Nucleus accumbens (tissue), 56 donors: ENCODE measurements at regions not wholly inside any gene's neighbourhood (a gene's known extent, or its start where the extent isn't known, plus 50 kb on each side); places are given as distances from the start of the nearest gene placed in this dataset.

Experiments
- DNase-seq, 56 donors: peaks; one replicate each; lab custom pipeline; 2025; lab: John Stamatoyannopoulos, UW

DNA sequence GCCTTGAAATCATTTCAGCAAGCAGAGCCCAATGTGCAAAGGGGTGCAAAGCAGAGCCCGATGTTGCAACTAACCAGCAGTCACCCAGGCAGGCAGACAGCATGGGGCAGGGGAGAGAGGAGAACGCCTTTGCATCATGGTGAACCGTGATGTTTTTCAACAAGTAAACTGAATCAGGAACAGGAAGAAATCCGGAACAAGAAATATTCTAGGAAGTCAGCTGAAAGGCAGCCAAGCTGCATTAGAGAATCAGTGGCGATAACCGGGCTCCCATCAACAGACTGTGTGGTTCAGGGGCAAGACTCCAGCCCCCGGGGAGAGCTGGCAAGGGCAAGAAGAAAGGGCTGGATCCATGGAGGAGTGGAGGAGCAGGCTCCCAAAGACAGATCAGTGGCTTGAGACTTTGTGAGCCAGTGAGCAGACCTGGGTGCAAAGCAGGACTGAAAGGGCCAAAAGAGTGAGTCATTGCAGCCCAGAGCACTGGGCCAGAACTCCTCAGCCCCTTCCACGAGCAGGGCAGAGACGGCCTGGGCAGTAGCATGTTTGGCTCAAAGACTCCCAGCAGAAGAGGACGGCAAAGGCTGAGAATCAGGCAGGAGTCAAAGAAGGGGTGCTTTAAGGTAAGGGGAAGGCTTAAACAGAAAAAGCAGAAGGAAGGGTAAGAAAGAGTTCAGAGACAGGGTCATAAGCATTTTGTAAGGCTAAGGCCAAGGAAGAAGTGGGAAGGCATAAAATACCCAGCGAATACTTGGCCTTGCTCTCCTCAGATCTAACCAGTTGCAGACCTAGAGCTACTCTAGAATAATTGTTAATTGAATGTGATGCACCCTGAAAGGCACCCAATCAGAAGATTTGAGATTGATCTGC, 155.0 kb downstream of the SETD4 start:
- DNase-seq, result no peak

DNA sequence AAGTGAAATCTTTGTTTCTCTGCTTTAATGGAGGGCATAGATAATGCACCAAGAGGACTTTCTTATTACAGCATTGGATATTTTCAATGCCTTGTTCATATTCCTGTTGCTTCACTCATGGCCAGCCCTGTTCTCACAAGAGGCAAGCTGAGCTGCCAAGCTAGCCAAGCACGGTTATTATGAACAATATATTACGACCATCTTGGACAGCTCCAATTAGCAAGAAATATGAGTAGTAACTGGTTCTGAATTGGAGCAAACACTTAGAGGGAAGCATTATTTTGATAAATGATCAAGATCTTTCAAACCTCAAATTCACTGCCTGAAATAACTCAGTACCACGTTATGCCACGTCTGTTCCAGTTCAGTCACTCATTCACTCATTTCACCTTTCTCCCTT, 159.8 kb downstream of the SETD4 start:
- DNase-seq, result no peak

DNA sequence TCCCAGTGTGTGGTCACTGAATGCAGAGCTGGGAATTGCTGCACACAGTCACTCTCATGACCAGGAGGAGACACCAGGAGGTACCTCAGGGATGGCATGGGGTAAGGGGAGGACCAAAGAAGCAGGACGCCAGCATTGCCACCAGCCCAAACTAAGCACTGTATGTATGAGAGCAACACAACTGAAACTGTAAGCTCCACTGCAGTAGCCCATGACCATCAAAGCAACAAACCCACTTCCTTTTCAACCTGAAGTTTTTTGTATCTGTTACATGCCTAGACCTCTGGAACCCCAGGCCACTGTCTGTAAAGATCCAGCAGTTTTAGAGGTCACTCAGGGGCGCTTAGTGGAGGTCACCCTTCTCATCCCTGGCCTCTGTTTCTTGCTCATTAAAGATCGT, 164.3 kb downstream of the SETD4 start:
- DNase-seq, result no peak

GRCh38 chr21:35895598-35895997, 164.7 kb downstream of the SETD4 start:
- DNase-seq, result no peak

DNA sequence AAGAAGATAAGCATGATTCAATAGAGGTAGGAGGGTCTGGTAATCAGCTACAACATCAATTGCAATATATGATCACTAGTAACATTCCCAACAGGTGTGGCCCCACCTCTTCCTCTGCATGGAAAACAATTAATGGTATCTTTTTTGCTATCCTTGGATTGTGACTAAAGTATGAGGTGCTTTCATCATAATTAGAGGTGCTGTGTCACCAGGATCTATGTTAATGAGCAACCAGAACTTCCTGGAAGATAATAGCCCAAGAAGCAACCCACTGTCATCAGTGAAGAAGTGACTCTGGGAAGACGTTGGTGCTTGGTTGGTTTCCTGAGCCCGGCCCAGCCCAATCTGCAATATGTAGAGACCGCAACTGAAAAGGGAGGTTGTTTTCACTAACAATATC, 167.2 kb downstream of the SETD4 start:
- no peak for DNase-seq

DNA sequence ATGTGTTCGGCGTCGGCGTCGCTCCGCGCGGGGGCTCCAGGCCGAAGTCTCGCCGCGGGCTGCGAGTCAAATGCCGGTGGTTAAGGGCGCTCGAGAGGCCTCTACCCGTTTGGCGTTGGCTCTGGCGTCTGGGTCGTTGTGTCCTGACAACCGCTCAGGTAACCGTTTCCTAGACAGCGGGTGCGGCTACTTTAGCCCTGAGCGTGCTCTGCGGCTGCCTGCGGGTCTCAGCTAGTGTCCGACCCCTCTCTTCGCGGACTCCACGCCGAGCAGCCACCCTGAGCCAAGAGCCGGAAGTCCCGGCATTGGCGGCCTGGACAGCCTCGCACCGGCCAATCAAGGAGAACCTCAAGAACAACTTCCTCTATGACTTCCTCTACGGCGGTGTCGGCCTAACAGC, 173.4 kb downstream of the SETD4 start:
- no peak for DNase-seq

DNA sequence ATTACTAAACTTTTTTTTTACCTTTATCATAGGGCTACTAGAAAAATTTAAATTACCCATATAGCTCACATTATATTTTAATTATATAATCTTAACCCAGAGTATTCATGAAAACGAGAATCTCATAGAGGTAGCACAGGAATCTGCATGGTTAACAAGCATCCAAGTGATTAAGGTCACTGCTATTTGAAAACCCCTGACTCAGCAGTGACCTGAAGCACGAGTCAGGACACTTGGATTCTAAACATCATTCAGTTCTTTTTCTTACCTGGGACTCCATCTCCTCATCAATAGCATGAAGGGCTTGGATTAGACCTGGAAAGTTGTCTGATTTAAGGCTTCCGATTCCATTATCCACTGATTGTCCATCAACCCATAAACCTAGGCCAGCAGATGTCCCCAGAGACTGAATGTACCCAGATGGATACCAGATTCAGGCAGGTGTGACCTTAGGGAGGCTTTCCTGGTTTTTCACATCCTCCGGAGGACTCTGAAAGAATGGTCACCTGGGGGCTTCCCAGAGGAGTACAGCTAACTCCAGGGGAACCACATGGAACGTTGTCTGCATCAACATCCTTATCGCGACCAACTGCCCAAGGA, 174.3 kb downstream of the SETD4 start:
- no peak for DNase-seq

DNA sequence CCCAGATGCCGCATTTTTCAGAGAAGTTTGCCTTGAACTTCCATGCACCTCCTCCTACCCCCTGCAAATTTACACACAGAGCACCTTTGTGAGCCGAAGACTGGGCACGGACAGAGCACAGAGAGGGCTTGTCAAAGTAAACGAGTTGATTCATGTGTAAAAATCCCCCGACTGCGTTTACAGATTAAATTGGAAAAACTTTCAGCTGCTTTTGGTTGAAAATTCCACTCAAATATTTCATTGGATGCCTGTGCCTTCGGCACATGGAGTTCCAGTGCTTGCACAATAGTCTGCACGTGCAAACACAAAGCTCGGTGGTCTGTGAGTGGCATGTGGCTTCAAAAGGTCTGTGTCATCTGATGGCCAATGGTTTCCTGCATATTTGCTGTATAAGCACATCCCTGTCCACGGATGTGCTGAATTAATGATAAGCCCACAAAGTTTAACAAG, 177.5 kb downstream of the SETD4 start:
- no peak for DNase-seq

DNA sequence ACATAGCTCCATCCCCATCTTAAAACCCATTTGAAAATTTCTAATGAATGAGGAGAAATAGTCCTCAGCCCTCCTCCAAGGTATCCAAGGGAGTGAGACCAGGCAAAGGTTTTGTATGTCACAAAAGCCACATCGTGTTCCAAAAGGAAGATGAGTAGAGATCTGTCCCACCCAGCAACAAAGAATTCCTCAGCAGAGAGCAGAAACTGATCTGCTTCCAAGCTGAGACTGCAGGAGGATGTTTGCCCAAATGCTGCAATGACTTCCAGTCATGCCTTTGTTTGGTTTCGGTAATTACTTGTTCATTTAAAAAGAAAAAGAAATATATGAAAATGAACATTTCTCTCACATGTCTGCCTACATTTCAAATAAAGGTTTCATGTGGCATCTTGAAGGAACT, 186.9 kb downstream of the SETD4 start:
- no peak for DNase-seq

GRCh38 chr21:35871906-35872305, 188.4 kb downstream of the SETD4 start:
- DNase-seq, result no peak

- DNase-seq, result no peak
Measured at GRCh38 chr21:35868869-35869223, 191.5 kb downstream of the SETD4 start.

- DNase-seq, result no peak
Measured at GRCh38 chr21:35868005-35868868, 192.1 kb downstream of the SETD4 start.

GRCh38 chr21:35864039-35864438, 196.3 kb downstream of the SETD4 start:
- no peak for DNase-seq

GRCh38 chr21:35862969-35863368, 197.4 kb downstream of the SETD4 start:
- DNase-seq, result no peak

DNA sequence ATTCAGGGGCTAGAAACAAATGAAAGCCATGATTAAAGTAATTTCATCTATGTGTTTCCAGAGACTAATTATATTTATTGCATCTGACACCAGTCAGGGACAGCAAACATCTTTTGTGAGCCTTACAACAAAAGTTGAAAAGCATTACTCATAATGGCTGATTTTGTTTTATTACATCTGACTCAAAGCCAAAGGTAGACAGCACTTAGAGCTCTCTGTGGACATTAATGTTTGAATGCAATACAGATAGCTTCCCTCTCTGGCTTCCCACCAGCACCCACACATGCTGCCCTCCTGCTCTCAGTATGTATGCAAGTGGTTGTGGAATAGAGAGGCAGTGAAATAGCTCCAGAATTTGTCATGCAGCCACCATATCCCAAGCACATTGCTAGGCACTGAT, 198.7 kb downstream of the SETD4 start:
- DNase-seq, result no peak

DNA sequence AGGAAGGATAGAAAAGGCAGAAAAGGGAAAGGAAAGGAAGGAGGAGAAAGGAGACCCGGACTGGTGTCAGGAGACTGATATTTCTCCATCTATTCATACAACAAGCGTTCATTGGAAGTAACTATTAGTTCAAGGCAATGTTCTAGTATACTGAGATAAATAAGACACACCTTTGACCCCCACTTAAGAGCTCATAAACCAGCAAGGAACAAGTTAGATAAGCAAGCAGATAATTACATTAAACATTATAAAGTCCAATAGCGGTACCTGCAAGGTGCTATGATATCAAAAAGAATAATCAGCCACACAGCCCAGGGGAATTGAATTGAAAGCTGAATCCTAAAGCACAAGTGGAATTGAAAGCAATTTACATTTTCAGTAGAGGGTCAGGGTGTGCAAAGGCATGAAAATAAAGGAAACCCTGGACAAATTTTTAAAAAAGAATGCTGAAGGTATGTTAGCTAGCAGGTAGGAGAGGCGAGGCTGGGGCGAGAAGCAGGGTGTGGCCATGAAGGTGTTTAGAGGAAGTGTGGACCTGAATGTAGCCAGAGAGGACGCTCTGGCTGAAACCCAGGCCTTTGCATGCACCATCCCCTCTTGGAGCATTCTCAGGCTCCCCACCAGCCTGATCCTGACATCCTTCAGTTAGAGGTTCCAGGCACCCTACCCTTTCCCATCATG, 200.0 kb downstream of the SETD4 start:
- no peak for DNase-seq

- no peak for DNase-seq
Measured at GRCh38 chr21:35859677-35860076, 200.6 kb downstream of the SETD4 start.

- no peak for DNase-seq
Measured at GRCh38 chr21:35857095-35857494, 203.2 kb downstream of the SETD4 start.

GRCh38 chr21:35855484-35855883, 204.8 kb downstream of the SETD4 start:
- no peak for DNase-seq

GRCh38 chr21:35854281-35854680, 206.0 kb downstream of the SETD4 start:
- DNase-seq, result no peak
